ENCODE measurements at regions not wholly inside any gene's neighbourhood (a gene's known extent, or its start where the extent isn't known, plus 50 kb on each side); places are given as distances from the start of the nearest gene placed in this dataset.

GRCh38 chr1:187971851-187972250 is 1143.1 kb downstream of the PLA2G4A start:
- intact Hi-C loops (cut with micrococcal nuclease; ENCODE audit: unreplicated experiment) = no loop called here
- TF ChIP-seq EZH2 (IDR thresholded peaks at IDR 0.05; ENCODE audit: low read depth) (no peak), CTCF (conservative IDR thresholded peaks at IDR 0.05) (no peak)
- BruUV-seq (replicated peaks) = no TSS peak
- H3K4me2 ChIP-seq = no peak overlapping the region
- H3K9me3 ChIP-seq (ENCODE audit: insufficient read depth, low read depth) = 0 out of 2 replicates have a peak, but pooled peaks cover 3% of the 10 kb centered on the region
- H2AFZ ChIP-seq = no peak overlapping the region
- POLR2A ChIA-PET (ENCODE audit: unreplicated experiment) = no interaction called here
- H3K27me3 ChIP-seq (ENCODE audit: insufficient read depth, low read depth) = no peaks in the 10 kb centered on the region
- no peaks in the 10 kb centered on the region for H3K36me3 ChIP-seq (ENCODE audit: low read depth)
- DNase-seq = no peak
- H3K9me2 ChIP-seq (ENCODE audit: insufficient read depth) = no peaks in the 10 kb centered on the region
- no peaks in the 10 kb centered on the region for H4K20me1 ChIP-seq (ENCODE audit: insufficient read depth)
- no peaks in the 10 kb centered on the region for H3K4me1 ChIP-seq (replicated peaks; ENCODE audit: insufficient read depth)
- CTCF ChIA-PET = no interaction called here
- no peaks in the 10 kb centered on the region for H3K79me2 ChIP-seq (ENCODE audit: low read depth)
- H3K27ac ChIP-seq = no peak overlapping the region
- H3F3A ChIP-seq (ENCODE audit: insufficient read depth, low read depth) = no peaks in the 10 kb centered on the region
- no peak overlapping the region for H3K4me3 ChIP-seq

GRCh38 chr1:187977298-187977697 is 1148.5 kb downstream of the PLA2G4A start:
- Histone ChIP-seq H3K4me3 (no peak overlapping the region), H2AFZ (no peak overlapping the region), H3K79me2 (ENCODE audit: low read depth) (no peaks in the 10 kb centered on the region), H3K4me1 (replicated peaks; ENCODE audit: insufficient read depth) (no peaks in the 10 kb centered on the region), H4K20me1 (ENCODE audit: insufficient read depth) (no peaks in the 10 kb centered on the region), H3K4me2 (no peak overlapping the region), H3K9me2 (ENCODE audit: insufficient read depth) (no peaks in the 10 kb centered on the region), H3F3A (ENCODE audit: insufficient read depth, low read depth) (no peaks in the 10 kb centered on the region), H3K9me3 (ENCODE audit: insufficient read depth, low read depth) (0 out of 2 replicates have a peak, but pooled peaks cover 3% of the 10 kb centered on the region), H3K36me3 (ENCODE audit: low read depth) (no peaks in the 10 kb centered on the region), H3K27ac (no peak overlapping the region), H3K27me3 (ENCODE audit: insufficient read depth, low read depth) (no peaks in the 10 kb centered on the region)
- CTCF ChIA-PET = no interaction called here
- BruUV-seq (replicated peaks) = no TSS peak
- intact Hi-C loops (cut with micrococcal nuclease; ENCODE audit: unreplicated experiment) = no loop called here
- POLR2A ChIA-PET (ENCODE audit: unreplicated experiment) = no interaction called here
- TF ChIP-seq CTCF (conservative IDR thresholded peaks at IDR 0.05) (no peak), EZH2 (IDR thresholded peaks at IDR 0.05; ENCODE audit: low read depth) (no peak)
- DNase-seq = no peak

GRCh38 chr1:187985145-187985896 is 1156.6 kb downstream of the PLA2G4A start:
- no TSS peak for BruUV-seq (replicated peaks)
- Histone ChIP-seq H4K20me1 (ENCODE audit: insufficient read depth) (no peaks in the 10 kb centered on the region), H3K4me1 (replicated peaks; ENCODE audit: insufficient read depth) (no peaks in the 10 kb centered on the region), H3K9me3 (ENCODE audit: insufficient read depth, low read depth) (no peaks in the 10 kb centered on the region), H3K4me3 (no peak overlapping the region), H3K36me3 (ENCODE audit: low read depth) (no peaks in the 10 kb centered on the region), H3K27ac (no peak overlapping the region), H3K4me2 (no peak overlapping the region), H3K9me2 (ENCODE audit: insufficient read depth) (no peaks in the 10 kb centered on the region), H3K79me2 (ENCODE audit: low read depth) (no peaks in the 10 kb centered on the region), H2AFZ (no peak overlapping the region; the same call in 1 of the 2 replicates), H3F3A (ENCODE audit: insufficient read depth, low read depth) (no peaks in the 10 kb centered on the region), H3K27me3 (ENCODE audit: insufficient read depth, low read depth) (no peaks in the 10 kb centered on the region)
- intact Hi-C loops (cut with micrococcal nuclease; ENCODE audit: unreplicated experiment) = no loop called here
- no peak for DNase-seq
- no peak for TF ChIP-seq EZH2 (IDR thresholded peaks at IDR 0.05; ENCODE audit: low read depth)
- no peak for TF ChIP-seq CTCF (conservative IDR thresholded peaks at IDR 0.05)
- ChIA-PET POLR2A (ENCODE audit: unreplicated experiment) (no interaction called here), CTCF (no interaction called here)

Measured in PC-9 (cell line).